Gastrocnemius medialis (tissue), 4 donors: ENCODE measurements at regions not wholly inside any gene's neighbourhood (a gene's known extent, or its start where the extent isn't known, plus 50 kb on each side); places are given as distances from the start of the nearest gene placed in this dataset.

Source experiments
- ATAC-seq, 2 donors: fragments of 150-250 bp; one replicate each; pipeline ENCODE4 v1.9.1; 2016
- DNase-seq, 2 donors: peaks; one replicate each; pipeline ENCODE4 v3.0.0-alpha.2; 2019
- H3K27ac ChIP-seq, 4 donors: fragments of 200-600 bp; sonication (generic); 1 replicate in 1 of 4; 2 replicates in 3 of 4; pipeline ENCODE4 v1.5.1; 2016 to 2018; ENCODE audit warnings: mild to moderate bottlenecking in 2 of 4, moderate library complexity in 1 of 4
- H3K27me3 ChIP-seq, 3 donors: fragments of 200-600 bp; sonication (generic) in 2 of 3; 1 replicate in 1 of 3; 2 replicates in 2 of 3; pipeline versions ENCODE4 v1.5.1 to v1.6.0; 2016 to 2019; ENCODE audit warnings: mild to moderate bottlenecking in 1 of 3, moderate library complexity in 1 of 3
- H3K36me3 ChIP-seq, 2 donors: fragments of 200-600 bp; sonication (generic) in 1 of 2; one replicate each; pipeline ENCODE4 v1.5.1; 2017 to 2018
- H3K4me1 ChIP-seq, 2 donors: fragments of 200-600 bp; sonication (generic) in 1 of 2; one replicate each; pipeline ENCODE4 v1.5.1; 2016 to 2017; ENCODE audit warnings: mild to moderate bottlenecking in 2 of 2
- H3K4me3 ChIP-seq, 4 donors: fragments of 200-600 bp; sonication (generic) in 3 of 4; 1 replicate in 1 of 4; 2 replicates in 3 of 4; pipeline ENCODE4 v1.5.1; 2016 to 2019; ENCODE audit warnings: mild to moderate bottlenecking in 2 of 4
- H3K9me3 ChIP-seq, 3 donors: fragments of 200-600 bp; sonication (generic) in 2 of 3; 1 replicate in 1 of 3; 2 replicates in 2 of 3; pipeline ENCODE4 v1.5.1; 2016 to 2019
- CTCF ChIP-seq, 5 experiments: fragments of 450-650 bp in 3 of 5; fragments of 200-600 bp in 2 of 5; sonication (generic) in 2 of 5; IDR thresholded peaks in 4 of 5; conservative IDR thresholded peaks in 1 of 5; 1 replicate in 4 of 5; 2 replicates in 1 of 5; pipeline ENCODE4 v1.5.1; 2016 to 2019; ENCODE audit warnings: antibody characterized with exemption in 5 of 5, mild to moderate bottlenecking in 3 of 5, moderate library complexity in 3 of 5
- POLR2A ChIP-seq, 2 donors: fragments of 450-650 bp; IDR thresholded peaks; one replicate each; pipeline ENCODE4 v1.6.1; 2017; ENCODE audit warnings: antibody characterized with exemption in 2 of 2, mild to moderate bottlenecking in 2 of 2, moderate library complexity in 2 of 2
- in situ Hi-C, 4 donors: fragments of 200-750 bp; cut with MboI; loops; one replicate each; pipeline versions ENCODE4 v1.15.0 to v1.8.0; 2017; ENCODE audit warnings: low sequenced_read_pairs in 4 of 4
- intact Hi-C: fragments of 100-400 bp; cut with DNase I; formaldehyde crosslinking; loops from one replicate; pipeline ENCODE4 v1.15.1; 2023; ENCODE audit warnings: low total_unique reads

- H3K27ac ChIP-seq, result no peak overlapping the region
- no peaks in the 10 kb centered on the region for H3K9me3 ChIP-seq
- H3K4me3 ChIP-seq, result no peak overlapping the region
- no peaks in the 10 kb centered on the region for H3K4me1 ChIP-seq
- DNase-seq (no peak), ATAC-seq (no peak)
- no peaks in the 10 kb centered on the region for H3K36me3 ChIP-seq
- in situ Hi-C loops, result no loop called here
- TF ChIP-seq POLR2A (IDR thresholded peaks at IDR 0.05) (no peak), CTCF (IDR thresholded peaks at IDR 0.05 in 4 of 5, conservative IDR thresholded peaks at IDR 0.05 in 1 of 5) (no peak)
- intact Hi-C loops, result no loop called here
- no peaks in the 10 kb centered on the region for H3K27me3 ChIP-seq
Observed at GRCh38 chr7:21373031-21373430, 54.9 kb upstream of the SP4 start.

- Histone ChIP-seq H3K36me3 (no peaks in the 10 kb centered on the region), H3K4me1 (no peaks in the 10 kb centered on the region), H3K27ac (no peak overlapping the region), H3K4me3 (no peak overlapping the region), H3K9me3 (no peaks in the 10 kb centered on the region), H3K27me3 (no peaks in the 10 kb centered on the region)
- ATAC-seq, result no peak
- no peak for TF ChIP-seq POLR2A (IDR thresholded peaks at IDR 0.05)
- no peak for TF ChIP-seq CTCF (IDR thresholded peaks at IDR 0.05 in 4 of 5, conservative IDR thresholded peaks at IDR 0.05 in 1 of 5)
- in situ Hi-C loops (no loop called here), intact Hi-C loops (no loop called here)
- no peak for DNase-seq
Observed at GRCh38 chr7:21374134-21374533, 53.7 kb upstream of the SP4 start.

- H3K9me3 ChIP-seq, result no peaks in the 10 kb centered on the region
- in situ Hi-C loops (no loop called here), intact Hi-C loops (no loop called here)
Observed at GRCh38 chr7:21377545-21377944, 50.3 kb upstream of the SP4 start.

More at GRCh38 chr7:21377545-21377944, 50.3 kb upstream of the SP4 start:
- H3K27me3 ChIP-seq, result no peaks in the 10 kb centered on the region
- H3K4me1 ChIP-seq, result no peaks in the 10 kb centered on the region
- no peak for ATAC-seq
- H3K27ac ChIP-seq, result no peak overlapping the region
- no peaks in the 10 kb centered on the region for H3K36me3 ChIP-seq
- DNase-seq, result no peak
- H3K4me3 ChIP-seq, result no peak overlapping the region
- no peak for TF ChIP-seq CTCF (IDR thresholded peaks at IDR 0.05 in 4 of 5, conservative IDR thresholded peaks at IDR 0.05 in 1 of 5)
- no peak for TF ChIP-seq POLR2A (IDR thresholded peaks at IDR 0.05)
